ENCODE measurements at regions not wholly inside any gene's neighbourhood (a gene's known extent, or its start where the extent isn't known, plus 50 kb on each side); places are given as distances from the start of the nearest gene placed in this dataset.

- TF ChIP-seq CTCF (IDR thresholded peaks at IDR 0.05) (no peak), POLR2A (IDR thresholded peaks at IDR 0.05) (no peak)
These were observed 94.4 kb upstream of the BMP2 start for GRCh38 chr20:6673071-6673470.

All from ovary (tissue), 3 donors.